GM18517 (cell line): ENCODE measurements at regions not wholly inside any gene's neighbourhood (a gene's known extent, or its start where the extent isn't known, plus 50 kb on each side); places are given as distances from the start of the nearest gene placed in this dataset.

Experiments
- ATAC-seq: cut with Tn5 transposase; IDR thresholded peaks from one replicate; pipeline ENCODE4 v1.9.1; 2021; ENCODE audit warnings: mild to moderate bottlenecking, moderate library complexity; ENCODE audit not compliant: unreplicated experiment

DNA sequence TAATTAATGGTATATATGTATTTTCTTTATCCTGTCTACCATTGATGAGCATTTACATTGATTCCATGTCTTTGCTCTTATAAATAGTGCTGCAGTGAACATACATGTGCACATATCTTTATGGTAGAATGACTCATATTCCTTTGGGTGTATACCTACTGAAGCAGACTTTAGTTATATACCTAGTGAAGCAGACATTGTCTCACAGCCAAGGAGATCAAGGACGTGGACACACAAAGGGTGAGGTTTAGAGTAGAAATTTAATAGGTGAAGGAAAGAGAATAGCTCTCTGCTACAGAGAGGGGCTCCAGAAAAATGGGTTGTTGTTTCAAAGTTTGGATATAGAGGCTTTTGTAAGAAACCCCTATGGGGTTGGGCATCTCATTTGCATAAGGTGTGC is 700.3 kb downstream of the CDH11 start:
- no peak for ATAC-seq

DNA sequence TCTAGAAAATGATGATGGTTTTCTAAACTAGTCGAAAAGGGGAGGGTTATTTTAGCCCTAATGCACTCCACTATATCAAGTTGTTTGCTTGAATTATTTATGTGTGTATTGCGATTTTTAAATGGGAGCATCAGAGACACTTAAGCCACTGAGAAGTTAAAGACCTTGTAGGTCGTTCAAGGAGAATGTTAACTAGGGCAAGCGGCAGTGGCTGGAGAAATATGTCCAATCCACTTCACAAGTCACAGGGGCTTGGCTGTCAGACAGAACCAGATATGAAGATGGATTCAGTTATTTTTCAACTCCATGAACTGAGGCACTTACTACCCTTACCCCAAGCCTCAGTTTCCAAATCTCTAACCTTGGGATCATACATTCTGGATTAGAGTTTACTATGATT is 702.0 kb downstream of the CDH11 start:
- no peak for ATAC-seq

DNA sequence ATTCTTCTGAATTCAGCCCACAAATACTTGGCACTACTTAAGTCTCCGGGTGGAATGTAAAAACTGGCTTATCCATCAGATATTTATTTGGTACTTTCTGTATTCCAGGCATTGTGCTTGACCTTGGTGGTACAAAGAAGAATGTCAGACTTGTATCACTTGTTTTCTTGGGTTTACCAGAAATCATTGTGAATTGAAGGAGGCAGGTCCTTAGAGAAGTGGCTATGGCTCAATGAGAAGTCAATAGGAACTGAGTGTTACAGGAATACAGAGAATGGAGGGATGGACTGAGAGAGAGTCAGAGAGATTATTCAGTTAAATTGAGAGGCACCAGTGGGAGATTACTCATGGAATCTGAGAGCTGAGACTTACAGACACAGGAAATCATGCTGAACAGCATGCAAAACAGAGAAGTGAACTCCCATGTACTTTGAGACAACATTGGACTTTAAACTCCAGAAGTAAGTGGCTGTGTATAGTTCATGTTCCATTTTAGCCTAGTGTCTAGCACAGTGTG is 704.1 kb downstream of the CDH11 start:
- ATAC-seq: no peak

DNA sequence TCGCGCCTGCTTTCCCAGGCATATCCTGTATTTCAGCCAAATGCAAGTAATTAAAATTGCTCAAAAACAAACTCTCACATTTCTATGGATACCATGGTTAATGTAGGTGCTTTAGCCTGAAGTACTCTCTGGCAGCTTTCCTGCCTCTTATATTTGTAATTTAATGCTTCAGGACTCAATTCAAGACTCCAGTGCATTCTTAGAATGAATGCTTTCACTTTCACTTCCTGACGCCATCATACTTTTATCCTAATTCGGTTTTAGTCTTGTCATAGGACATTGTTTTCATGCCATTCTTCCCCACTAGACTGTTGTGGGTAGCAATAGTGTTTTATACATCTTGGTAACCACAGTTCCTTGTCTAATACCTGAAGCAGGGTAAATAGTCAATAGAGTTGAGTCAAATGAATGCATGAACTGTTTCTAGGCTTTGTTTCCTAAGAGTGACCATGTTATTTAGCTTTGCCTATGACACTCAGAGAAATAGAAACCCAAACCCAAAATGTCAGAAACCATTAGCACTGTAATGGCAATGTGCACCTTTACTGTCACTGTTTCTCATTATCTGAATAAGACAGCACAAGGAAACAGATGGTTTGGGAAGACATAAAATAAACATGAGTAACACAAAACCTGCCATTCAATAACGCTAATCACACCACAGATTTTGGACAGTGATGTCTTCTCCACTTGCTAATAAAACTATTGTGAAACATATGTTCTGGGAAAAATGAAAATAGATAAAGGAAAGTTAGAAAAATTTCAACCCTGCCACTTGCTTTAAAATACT is 705.5 kb downstream of the CDH11 start:
- no peak for ATAC-seq

DNA sequence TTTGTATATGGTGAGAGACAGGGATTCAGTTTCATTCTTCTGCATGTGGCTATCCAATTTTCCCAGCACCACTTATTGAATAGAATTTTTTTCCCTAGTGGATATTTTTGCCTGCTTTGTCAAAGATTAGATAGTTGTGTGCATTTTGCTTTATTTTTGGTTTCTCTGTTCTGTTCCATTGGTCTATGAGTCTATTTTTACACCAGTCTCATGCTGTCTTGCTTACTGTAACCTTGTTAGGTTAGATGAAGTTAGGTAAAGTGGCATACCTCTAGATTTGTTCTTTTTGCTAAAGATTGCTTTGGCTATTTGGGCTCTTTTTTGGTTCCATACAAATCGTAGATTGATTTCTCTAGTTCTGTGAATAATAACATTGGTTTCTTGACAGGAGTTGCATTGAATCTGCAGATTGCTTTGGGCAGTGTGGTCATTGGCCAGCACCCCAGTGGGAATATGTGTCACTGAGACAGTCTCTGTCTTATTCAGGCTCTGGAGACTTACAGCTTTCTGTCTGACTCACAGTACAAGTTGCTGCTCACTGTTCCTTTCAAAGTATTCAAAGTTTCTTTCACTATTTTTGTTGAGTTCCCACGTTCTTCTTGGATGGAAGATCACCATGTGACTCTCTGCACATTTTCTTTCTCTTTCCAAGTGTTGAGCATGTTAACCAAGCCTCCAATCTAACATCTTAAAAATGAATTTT is 709.1 kb downstream of the CDH11 start:
- ATAC-seq: no peak

DNA sequence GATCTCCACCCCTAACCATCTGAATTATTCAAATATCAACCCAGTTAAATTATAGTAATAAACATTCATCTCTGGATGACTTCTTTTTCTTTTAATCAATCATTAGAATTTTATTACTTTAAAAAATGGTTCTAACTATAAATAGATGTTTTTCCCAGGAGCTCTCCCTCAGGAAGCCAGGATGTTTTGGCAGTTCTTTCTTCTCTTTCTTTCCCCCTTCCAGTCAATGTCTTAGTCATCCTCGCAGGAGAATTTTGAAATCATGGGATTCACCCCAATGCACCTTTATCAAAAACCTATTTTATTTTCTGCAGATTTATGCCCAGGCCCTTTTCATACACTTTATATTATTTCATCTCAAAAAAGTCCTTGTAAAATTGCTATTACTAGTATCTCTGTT is 711.6 kb downstream of the CDH11 start:
- ATAC-seq: no peak

DNA sequence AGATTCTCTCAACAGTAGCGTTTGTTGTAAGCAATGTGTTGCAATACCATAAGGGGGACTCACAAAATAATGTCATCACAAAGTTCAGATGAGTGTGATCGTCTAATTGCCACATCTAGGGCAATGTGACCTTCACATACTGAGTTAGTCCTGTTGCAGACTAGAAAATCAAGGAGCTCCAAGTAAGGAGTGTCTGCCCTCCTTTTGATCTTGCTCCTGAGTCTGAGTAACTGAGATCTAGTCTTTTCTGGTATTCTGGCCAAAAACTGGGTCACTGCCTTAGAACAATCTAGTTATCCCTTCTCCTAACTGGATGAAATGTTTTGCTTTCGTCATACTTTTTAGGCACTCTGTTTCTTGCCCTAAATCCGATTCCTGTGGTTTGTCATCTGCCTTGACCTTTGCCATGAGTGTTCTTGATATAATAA is 712.1 kb downstream of the CDH11 start:
- ATAC-seq: no peak

DNA sequence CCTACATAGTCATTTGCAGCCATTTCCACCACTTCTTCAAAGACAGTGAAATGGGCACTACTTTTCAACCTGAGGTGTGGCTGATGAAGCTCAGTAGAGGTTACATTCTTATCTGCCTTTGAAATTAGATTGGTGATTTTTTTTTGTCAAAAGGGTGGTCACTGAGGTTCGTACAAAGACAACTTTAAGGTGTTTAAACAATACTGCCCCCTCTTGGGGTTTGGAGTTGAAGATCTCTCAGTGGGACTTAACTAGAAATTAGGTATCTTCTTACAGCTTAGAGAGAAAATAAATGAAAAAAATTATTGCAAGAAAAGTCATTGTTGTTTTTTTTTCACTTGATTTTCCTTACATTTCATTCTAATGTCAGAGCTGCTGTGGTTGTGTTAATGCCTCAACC is 713.2 kb downstream of the CDH11 start:
- no peak for ATAC-seq

DNA sequence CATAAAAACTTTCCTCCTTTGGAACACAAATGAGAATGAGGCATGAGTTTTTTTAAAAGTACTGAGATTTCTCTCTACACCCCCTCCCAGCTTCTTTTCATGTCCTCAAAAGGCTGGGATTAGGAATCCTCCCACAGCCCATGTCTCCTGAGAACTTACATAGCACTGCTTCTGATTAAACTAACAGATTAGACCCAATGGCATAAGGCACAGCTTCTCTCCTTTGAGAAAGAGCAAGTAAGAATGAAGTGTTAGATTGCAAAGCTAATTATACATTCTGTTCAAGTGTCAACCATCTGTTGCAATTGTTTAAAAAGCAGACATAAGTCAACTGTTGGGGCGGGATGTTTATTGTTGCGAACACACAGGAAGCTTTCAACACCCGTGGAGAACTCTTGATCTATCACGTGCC is 715.1 kb downstream of the CDH11 start:
- ATAC-seq: no peak

DNA sequence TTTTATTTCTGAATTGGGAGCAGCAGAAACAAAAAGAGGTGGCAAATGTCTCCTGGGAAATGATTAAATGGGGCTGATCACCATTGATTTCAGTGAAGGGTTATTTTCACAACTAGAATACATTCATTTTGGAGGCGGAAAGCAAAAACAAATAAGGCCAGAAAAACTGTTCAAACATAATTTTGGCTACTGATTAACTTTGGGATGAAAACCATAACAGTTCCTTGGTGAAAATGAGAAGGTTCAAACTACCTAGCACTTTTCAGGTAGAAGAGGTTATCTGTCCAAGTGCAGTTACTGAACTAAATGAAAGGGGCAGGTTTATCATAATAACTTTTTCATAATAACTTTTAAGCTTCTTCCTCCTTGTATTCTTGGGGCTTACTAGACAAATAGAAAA is 718.5 kb downstream of the CDH11 start:
- no peak for ATAC-seq

DNA sequence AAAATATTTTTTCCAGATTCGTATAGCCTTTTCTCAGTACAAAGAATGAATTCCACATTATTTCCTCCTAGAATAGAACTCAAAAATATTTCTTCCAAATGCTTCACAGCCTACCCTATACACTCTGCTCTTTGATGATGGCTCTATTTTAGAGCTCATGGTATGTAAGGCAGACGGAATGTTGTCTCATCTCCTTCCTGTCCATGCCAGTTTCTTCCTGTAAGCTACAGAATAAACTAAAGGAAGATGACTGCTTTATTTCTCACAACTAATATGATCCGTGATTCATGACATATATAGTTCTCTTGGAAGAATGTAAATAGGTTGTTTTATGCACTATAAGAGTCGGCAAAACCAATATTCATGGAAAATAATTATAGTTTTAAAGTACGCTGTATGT is 723.1 kb downstream of the CDH11 start:
- ATAC-seq: no peak

DNA sequence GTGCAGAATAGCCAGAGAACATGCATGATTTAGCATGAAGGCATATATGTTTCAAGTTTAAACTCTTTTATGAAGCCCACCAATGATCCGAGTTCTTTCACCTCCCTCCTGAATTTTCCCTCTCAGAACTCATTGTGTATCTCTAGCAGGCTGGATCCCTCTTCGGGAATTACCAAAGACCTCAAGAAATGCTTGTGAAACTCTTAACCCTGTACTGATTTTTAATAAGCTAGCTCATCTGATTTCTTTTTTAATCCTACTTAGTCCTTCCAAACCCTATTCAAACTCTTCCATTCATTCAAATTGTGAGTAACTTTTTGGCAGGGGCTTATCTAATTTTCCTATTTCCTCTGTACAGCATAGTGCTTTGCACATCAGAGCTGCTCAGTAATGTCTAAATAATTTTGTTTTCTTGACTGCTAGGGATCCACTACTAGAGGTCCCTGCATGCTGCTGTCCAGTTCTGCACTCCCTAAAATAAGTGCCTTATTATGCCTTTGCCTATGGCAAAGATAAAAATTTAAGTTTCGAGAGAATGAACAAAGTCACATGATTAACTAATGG is 723.8 kb downstream of the CDH11 start:
- ATAC-seq: no peak

DNA sequence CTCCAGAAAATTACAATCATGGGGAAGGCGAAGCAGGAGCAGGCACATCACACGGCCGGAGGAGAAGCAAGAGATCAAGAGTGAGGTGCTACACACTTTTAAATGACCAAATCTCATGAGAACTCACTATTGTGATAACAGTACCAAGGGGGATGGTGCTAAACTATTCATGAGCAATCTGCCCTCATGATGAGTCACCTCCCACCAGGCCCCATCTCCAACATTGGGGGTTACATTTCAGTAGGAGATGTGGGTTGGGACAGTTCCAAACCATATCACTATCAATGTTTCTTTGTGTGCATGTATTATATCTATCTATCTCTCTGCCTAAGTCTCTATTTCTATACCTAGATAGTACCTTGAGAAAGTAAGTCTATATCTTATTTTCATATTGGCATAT is 724.8 kb downstream of the CDH11 start:
- ATAC-seq: no peak

DNA sequence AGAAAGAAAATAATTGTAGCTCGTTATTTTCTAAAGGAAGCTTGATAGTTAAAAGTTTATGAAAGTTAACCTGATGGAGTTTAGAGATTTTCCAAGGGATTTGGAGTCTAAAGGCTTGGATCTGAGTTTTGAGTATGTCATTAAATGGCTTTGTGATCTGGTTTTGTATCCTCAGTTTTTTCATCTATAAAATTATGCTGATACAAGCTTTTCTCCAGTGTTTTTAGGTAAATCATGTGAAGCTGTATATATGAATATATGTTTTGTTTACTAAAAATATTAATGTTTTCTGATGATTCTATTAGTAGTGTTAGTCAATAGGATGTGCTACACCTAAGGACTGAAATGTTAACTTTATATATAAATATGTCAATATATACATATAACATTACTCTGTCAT is 727.8 kb downstream of the CDH11 start:
- ATAC-seq: no peak

DNA sequence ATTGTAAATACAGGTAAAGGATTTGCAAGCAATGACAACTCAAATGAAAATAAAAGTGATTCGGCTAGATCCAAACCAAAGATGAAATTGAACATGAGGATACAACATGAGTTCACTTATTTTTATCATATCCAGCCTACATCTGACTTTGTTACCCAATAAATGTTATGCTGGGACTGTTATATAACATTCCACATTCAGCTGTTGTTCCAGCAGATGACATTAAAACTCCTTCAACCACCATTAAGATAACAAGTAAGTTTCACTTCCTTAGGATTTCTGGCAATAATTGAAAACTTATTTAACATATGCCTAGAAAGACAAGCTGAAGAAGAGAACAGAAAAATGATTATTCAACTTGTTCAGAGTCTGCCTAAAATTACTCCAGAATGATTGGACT is 729.4 kb downstream of the CDH11 start:
- ATAC-seq: no peak

DNA sequence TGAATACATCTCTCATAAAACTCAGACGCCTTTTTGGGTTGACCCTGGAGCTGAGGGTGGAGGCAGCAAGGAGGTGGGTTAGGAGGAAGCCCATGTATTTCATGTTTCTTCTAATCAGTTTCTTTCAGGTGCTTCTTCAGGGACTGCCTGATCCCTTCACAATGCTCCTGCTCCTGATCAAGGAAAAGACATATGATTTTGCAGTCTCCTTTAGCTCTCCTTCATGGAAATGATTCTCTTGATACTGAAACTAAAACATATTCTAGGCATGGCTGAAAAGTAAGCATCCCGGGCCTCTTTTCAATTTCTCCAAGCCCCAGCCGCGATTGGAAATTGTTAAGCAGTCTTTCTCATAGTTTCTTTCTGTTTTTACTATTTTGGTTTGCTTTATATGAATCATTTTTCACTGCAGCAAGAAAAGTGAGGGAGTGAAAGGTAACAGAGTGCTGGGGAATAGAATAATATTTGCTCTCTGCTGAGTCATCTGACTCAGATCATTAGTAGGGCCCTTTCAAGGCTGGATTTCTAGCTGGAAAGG is 730.7 kb downstream of the CDH11 start:
- no peak for ATAC-seq

DNA sequence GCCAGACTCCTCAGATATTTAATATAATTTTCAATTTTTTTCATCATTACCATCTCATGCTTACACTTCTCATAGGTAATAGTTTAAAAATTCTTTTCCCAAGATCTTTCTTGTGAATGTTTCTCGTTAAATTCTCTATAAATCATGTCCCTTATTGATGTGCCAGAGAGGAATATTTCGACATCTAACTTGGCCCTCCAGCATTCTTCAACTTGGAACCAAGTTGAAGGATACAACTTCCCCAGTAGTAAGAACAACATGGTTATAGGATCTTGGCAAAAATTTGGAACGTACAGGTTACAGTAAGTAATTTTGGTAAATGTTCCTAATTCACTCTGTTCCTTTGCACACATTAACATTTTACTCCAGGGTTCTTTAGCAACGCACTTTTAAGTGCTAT is 731.8 kb downstream of the CDH11 start:
- no peak for ATAC-seq

DNA sequence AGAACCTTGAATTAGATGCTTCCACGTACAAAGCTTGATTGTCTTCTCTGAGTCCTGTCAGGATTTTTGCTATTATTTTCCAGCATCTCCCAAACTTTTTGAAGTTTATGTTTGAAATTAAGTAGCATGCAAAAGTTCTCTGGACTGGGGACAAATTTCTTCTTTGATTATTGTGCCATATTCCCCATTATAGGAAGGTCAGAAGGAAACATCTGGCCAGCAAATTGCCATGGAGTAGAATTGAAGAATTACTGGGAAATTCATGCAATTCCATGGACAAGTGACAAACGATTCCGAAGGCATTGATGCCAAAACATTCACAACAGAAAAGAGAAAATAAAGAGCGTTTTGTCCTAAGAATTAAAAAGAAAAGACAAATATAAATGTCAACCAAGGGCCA is 737.2 kb downstream of the CDH11 start:
- ATAC-seq: no peak

DNA sequence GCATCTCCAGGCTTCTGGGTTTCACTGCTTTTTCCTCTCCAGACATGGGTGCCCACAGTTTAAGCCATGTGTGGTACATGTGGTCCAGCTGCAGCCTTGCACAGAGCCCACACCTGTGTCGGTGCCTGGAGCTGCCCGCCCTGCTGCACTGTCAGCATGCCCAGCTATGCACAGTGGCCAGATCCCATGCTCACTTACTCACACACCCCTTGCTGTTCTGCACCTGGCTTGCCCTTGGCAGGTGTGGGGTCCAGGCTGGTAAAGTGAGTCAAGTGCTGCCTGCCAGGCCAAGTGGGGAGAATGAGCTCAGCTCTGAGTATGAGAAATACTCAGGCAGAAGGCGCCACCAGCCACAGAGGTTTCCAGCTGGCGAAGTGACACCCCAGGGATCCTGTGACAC is 739.9 kb downstream of the CDH11 start:
- no peak for ATAC-seq

DNA sequence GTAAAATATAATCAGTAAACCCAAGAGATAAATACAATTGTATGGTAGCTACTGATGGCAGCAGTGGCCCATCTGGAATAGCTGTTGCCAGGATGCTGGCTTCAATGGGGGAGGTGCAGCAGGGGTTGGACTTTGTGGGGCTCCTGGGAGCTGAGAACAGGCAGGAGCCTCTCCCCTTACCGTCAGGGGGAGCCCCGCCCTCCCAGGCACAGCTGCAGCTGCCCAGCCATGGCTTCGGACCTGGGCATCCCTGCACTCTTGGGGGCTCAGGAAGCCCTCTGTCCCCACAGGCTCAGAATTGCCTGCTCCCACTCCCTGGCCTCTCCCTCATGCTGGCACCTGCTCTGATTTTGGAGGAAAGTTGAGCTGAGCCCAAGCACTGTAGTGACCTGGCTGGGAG is 741.1 kb downstream of the CDH11 start:
- no peak for ATAC-seq

DNA sequence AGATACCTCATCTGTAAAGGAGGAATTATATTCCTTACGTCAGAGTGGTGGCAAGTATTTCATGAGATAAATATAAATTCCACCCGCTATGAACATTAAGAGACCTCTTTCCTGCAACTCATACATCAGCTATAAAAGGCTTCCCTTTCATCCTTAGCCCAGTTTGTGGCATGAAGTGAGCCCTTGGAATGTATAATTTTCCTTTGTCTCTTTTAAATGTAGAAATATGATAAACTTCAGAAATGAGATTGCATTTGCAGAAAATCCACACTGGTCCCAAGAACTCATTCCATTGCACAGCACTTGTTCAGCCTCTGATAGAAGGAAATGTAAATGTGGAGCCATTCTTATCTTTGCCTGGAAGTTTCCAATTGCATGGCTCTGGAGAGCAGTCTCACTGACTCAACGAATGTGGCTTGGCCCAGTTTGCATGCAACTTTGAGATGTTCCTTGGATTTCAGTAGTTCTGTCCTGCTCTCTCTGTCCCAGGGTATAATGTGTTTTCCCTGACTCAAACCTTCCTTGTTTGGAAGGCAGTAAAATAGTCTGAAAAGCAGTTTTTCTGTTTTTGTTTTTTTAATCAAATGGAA is 746.4 kb downstream of the CDH11 start:
- no peak for ATAC-seq
